Activated CD4-positive, alpha-beta T cell treated with anti-CD3 and anti-CD28 coated beads, Interleukin-2, Interleukin-6, amounts not matched to agents 100 ng/mL and 50 ng/mL, durations not matched to agents 16 hours and 8 hours (primary cell): ENCODE measurements at regions not wholly inside any gene's neighbourhood (a gene's known extent, or its start where the extent isn't known, plus 50 kb on each side); places are given as distances from the start of the nearest gene placed in this dataset.
A peak's percentile ranks its signal among the peaks of the same experiment; 100 is the strongest.
"Not testable (repeated sequence)": the region's sequence is repeated elsewhere in the genome, so short reads cannot be mapped to it uniquely, and the experiment has no call there.

Experiments used
- DNase-seq: peaks from one replicate; pipeline ENCODE4 v3.0.0-alpha.2; 2020

GRCh38 chr9:27829621-27830020 is 256.3 kb upstream of the C9orf72 start:
- DNase-seq = no peak

DNA sequence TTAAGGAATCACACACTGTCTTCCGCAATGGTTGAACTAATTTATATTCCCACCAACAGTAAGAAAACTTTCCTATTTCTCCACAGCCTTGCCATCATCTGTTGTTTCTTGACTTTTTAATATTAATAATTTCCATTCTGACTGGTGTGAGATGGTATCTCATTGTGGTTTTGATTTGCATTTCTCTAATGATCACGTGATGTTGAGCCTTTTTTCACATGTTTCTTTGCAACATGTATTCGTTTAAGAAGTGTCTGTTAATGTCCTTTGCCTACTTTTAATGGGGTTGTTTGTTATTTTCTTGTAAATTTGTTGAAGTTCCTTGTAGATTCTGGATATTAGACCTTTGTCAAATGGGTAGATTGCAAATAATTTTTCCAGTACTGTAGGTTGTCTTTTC is 258.8 kb upstream of the C9orf72 start:
- not testable (repeated sequence) for DNase-seq

DNA sequence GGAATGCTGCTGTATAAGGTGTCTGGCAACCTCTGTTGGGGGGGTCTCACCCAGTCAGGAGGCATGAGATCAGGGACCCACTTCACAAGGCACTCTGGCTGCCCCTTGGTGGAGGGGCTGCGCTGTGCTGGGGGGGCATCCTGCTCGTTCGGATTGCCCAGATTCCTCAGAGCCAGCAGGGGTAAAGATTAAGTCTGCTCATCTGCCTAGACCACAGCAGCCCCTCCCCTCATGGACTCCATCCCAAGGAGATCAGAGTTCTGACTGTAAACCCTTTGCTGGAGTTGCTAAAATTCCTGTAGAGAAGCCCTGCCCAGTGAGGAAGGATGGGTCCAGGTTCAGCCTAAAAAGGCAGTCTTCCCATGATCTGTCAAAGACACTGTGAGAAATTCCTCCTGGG is 262.0 kb upstream of the C9orf72 start:
- DNase-seq = no peak

DNA sequence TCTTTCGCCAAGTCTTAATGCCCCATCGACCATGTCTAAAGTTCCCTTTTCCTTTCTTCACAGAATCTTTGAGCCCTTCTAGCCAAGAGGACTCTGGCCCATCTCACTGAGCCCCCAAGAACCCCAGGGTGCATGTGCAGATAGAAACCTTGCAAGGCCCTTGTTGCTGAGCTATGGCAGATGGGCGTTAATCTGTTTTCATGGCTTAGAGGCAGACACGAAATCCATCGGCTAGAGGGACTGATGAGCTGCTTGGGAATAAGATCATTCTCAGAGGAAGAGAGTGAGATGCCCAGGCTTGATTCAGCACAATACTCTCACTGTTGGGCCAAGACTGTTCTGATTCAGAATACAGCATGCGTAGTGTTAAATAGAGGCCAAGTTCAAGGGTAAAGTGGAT is 262.5 kb upstream of the C9orf72 start:
- DNase-seq = no peak

- DNase-seq = no peak
Measured at GRCh38 chr9:27836661-27837401, 263.6 kb upstream of the C9orf72 start.

DNA sequence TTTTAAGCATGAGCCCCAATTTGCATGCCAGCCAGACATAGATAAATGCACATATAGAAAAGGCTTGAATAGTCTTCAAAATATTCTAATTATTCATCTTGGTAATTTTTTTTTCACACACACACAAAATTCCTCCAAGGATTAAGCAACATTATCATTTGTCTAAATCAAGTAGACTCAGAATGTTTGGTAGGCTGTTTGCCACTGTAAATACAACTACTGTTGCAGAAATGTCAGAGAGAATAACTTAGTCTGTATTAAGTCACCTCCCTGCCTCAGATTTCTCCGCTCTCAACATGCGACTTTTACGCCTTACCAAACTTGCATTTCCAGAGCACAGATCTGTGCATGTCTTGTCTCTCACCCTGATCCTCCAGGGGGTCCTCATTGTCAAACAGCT is 265.6 kb upstream of the C9orf72 start:
- no peak for DNase-seq

GRCh38 chr9:27839767-27840166 is 266.5 kb upstream of the C9orf72 start:
- DNase-seq = not testable (repeated sequence)

GRCh38 chr9:27844797-27845196 is 271.5 kb upstream of the C9orf72 start:
- no peak for DNase-seq

GRCh38 chr9:27847380-27847779 is 274.1 kb upstream of the C9orf72 start:
- DNase-seq = no peak

DNA sequence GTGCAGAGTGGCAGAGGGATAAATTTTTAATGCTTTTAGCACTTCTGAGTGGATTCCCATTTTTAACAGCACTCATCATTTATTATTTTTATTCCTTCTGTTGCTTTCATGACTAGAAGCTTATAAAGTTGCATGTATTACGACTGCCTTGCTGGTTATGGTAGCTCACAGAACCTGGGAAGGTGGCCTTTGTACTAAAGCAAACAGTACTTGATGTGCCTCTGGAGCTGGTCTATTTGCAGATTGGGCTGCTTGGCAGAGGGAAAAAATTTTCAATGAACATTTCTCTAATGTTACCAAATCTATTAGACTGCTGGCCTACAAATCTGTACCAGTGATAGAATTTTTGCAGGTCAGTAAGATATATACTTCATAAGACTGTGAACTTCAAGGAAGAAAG is 274.5 kb upstream of the C9orf72 start:
- no peak for DNase-seq

GRCh38 chr9:27848315-27848714 is 275.0 kb upstream of the C9orf72 start:
- no peak for DNase-seq

GRCh38 chr9:27851858-27852257 is 278.6 kb upstream of the C9orf72 start:
- DNase-seq = no peak

DNA sequence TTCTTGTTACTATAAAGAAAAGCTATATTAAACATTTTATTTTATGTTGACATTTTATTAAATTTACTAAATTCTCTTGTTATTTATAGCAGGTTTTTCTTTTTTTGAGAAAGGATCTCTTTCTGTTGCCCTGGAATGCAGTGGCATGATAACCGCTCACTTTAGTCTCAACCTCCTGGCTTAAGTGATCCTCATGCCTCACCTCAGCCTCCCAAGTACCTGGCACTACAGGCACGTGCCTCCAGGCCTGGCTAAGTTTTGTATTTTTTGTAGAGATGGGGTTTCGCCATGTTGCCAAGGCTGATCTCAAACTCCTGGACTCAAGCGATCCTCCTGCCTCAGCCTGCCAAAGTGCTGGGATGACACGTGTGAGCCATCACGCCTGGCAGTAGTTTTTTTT is 280.2 kb upstream of the C9orf72 start:
- no peak for DNase-seq

DNA sequence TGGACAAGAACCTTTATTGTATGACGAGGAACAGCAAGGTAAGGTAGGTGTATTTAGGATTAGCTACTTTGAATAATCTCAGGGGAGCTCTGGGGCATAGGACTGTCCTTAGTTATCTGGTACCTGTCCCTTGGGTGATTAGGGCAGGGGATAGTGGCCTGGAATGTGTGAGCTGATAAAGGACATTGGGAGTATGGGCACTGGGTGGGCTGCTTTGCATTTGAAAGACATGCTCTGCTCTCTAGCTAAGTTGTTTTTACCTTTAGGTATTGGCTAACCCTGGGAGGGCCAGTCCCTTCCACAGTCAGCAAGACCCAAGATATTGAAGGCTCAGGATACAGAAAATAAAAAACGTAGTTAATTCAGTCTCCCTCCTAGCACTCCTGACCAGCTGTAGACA is 282.8 kb upstream of the C9orf72 start:
- DNase-seq = no peak

- DNase-seq = no peak
Measured at GRCh38 chr9:27856748-27857147, 283.5 kb upstream of the C9orf72 start.

- DNase-seq = no peak
Measured at GRCh38 chr9:27861887-27862286, 288.6 kb upstream of the C9orf72 start.

DNA sequence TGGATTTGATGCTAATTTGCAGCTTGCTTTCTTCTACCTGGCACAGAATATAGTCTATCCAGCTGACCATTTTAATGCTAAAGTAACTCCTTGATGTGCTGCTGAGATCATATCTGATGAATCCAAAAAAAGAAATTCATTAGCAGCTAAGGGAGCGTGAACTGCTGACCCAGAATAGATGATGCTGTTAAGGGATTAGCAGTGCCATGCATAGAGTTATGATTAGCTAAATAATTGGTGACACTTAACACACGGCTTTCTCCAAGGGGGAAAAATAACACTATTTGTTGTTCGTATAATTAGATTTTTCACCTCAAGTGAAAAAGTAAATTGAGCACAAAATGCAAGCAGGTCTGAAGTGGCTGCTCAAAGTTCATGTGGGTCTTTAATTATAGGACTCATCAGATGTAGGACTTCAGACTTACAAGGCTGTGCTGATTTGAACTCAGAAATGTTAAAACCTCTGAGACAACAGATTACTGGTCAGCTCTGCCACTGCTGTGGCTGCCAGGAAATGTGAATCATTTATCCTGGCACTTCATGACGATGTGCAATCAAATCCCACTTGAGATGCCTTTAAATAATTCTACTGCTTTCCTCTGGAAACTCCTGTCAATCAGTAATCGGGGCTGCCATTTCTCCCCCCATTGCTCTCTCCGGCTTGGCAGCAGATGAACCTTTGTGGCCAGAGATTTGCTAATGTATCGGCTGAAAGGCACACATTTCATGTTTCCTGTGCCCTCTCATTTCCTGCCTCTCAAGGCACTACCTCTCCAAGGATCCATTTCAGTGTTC is 291.6 kb upstream of the C9orf72 start:
- no peak for DNase-seq

GRCh38 chr9:27866741-27867140 is 293.5 kb upstream of the C9orf72 start:
- DNase-seq = no peak

- no peak for DNase-seq
Measured at GRCh38 chr9:27870404-27870803, 297.1 kb upstream of the C9orf72 start.

DNA sequence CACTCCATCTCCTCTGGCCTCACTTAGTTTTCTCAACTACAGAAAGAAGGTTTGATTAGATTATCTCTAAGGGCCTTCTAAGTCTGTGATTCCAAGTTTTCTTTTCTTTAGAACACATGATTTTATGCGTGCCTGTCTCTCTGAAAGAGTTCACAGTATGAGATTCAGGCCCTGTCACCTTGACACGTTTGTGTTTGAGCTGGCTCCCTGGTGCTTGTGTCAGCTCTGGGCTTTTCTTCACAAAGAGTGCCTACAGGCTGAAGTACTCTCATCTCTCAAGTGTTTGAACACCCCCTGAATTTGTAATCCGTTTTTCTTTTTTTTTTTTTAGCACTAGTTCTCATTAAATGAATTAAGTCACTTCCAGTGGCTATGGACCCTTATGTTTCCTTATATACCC is 306.9 kb upstream of the C9orf72 start:
- no peak for DNase-seq

GRCh38 chr9:27880635-27881034 is 307.4 kb upstream of the C9orf72 start:
- no peak for DNase-seq

DNA sequence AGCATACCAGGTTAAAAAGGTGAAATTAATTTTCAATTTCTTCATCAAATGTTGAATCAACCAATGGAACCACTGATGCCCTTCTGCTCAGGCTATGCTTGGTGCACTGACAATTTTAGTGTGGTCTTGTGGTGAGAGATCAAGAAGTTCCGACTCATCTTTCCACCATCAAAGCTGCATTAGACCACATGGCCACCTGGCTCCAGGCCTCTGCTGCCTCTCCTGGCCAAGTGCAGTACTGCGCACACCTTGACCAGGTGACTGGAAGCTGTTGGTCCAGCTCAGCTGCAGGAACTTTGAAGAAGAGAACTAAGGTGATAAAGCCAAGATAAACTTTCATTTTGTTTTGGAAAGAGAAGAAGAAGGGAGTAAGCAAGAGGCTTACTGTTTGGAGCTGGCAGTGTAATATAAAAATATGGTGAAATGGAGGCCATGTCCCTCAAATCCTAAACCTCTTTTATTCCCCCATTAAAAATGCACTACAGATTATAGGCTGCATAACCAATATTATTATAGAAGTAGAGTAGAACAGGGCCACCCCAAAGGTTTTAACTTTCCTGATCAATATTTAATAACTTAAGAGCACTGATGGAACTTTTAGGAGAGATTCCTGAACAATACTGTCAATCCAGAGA is 315.5 kb upstream of the C9orf72 start:
- peak; percentile 70 for DNase-seq

DNA sequence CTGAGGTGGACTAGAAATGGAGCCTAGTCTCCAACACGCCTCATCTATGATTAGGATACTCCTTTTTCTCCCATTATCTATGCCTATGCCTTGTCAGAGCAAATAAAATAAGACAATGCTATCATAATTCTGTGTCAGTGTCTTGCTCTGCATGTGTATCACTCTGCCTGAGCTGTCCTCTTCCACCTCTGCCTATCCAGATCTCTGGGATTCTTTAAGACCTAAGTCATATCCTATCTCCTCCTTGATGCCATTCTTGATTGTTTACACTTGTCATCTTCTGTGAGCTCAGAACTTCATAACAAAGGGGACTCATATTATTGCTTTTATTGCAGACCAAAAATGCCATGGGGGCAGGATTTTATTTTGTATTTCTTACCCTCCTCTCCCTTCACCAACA is 351.2 kb upstream of the C9orf72 start:
- DNase-seq = no peak

GRCh38 chr9:27925815-27926214 is 352.5 kb upstream of the C9orf72 start:
- no peak for DNase-seq
